ENCODE measurements at regions not wholly inside any gene's neighbourhood (a gene's known extent, or its start where the extent isn't known, plus 50 kb on each side); places are given as distances from the start of the nearest gene placed in this dataset.

GRCh38 chr2:224220586-224221255 is 181.2 kb downstream of the FAM124B start:
- intact Hi-C loops (cut with DNase I) = no loop called here

GRCh38 chr2:224219781-224220180 is 180.7 kb upstream of the SERPINE2 start:
- intact Hi-C loops (cut with DNase I) = no loop called here
- Histone ChIP-seq H3K27me3 (ENCODE audit: control insufficient read depth, insufficient read depth, low read length) (no peaks in the 10 kb centered on the region), H3K4me3 (ENCODE audit: low read length in 3 of 3) (no peak overlapping the region), H3K9me3 (ENCODE audit: control insufficient read depth in 2 of 3, insufficient read depth in 1 of 3, low read length in 3 of 3) (no peaks in the 10 kb centered on the region), H3K9ac (ENCODE audit: low read length in 3 of 3) (no peak overlapping the region), H3K4me1 (ENCODE audit: control insufficient read depth in 2 of 3, insufficient read depth in 2 of 3, low read depth in 1 of 3, low read length in 3 of 3) (peaks cover 3 to 10% (median 5%) of the 10 kb centered on the region in 3 donors), H3K36me3 (ENCODE audit: control insufficient read depth in 2 of 3, insufficient read depth in 3 of 3, low read length in 3 of 3) (no peaks in the 10 kb centered on the region), H3K27ac (ENCODE audit: low read depth in 2 of 2, low read length in 2 of 2) (no peak overlapping the region)
- no peak for TF ChIP-seq CTCF (IDR thresholded peaks at IDR 0.05; ENCODE audit: borderline replicate concordance, extremely low read depth, insufficient read depth)
- FAIRE-seq = no peak
- no peak for DNase-seq

More at GRCh38 chr2:224220586-224221255, 181.2 kb downstream of the FAM124B start:
- H3K27ac ChIP-seq (ENCODE audit: low read depth in 2 of 2, low read length in 2 of 2) = peak overlapping the region; percentile 18 to 65
- no peaks in the 10 kb centered on the region for H3K9me3 ChIP-seq (ENCODE audit: control insufficient read depth in 2 of 3, insufficient read depth in 1 of 3, low read length in 3 of 3)
- FAIRE-seq (no peak), DNase-seq (no peak)
- H3K4me3 ChIP-seq (ENCODE audit: low read length in 3 of 3) = no peak overlapping the region
- no peaks in the 10 kb centered on the region for H3K27me3 ChIP-seq (ENCODE audit: control insufficient read depth, insufficient read depth, low read length)
- H3K36me3 ChIP-seq (ENCODE audit: control insufficient read depth in 2 of 3, insufficient read depth in 3 of 3, low read length in 3 of 3) = no peaks in the 10 kb centered on the region
- H3K4me1 ChIP-seq (ENCODE audit: control insufficient read depth in 2 of 3, insufficient read depth in 2 of 3, low read depth in 1 of 3, low read length in 3 of 3) = peaks cover 3 to 10% (median 5%) of the 10 kb centered on the region in 3 donors
- no peak for TF ChIP-seq CTCF (IDR thresholded peaks at IDR 0.05; ENCODE audit: borderline replicate concordance, extremely low read depth, insufficient read depth)
- no peak overlapping the region for H3K9ac ChIP-seq (ENCODE audit: low read length in 3 of 3)

GRCh38 chr2:224217962-224218347 is 178.9 kb upstream of the SERPINE2 start:
- peaks cover 3 to 10% (median 5%) of the 10 kb centered on the region in 3 donors for H3K4me1 ChIP-seq (ENCODE audit: control insufficient read depth in 2 of 3, insufficient read depth in 2 of 3, low read depth in 1 of 3, low read length in 3 of 3)
- no peak overlapping the region for H3K27ac ChIP-seq (ENCODE audit: low read depth in 2 of 2, low read length in 2 of 2)
- TF ChIP-seq CTCF (IDR thresholded peaks at IDR 0.05; ENCODE audit: borderline replicate concordance, extremely low read depth, insufficient read depth) = no peak
- no peaks in the 10 kb centered on the region for H3K9me3 ChIP-seq (ENCODE audit: control insufficient read depth in 2 of 3, insufficient read depth in 1 of 3, low read length in 3 of 3)
- H3K27me3 ChIP-seq (ENCODE audit: control insufficient read depth, insufficient read depth, low read length) = no peaks in the 10 kb centered on the region
- DNase-seq = no peak
- FAIRE-seq = no peak
- H3K9ac ChIP-seq (ENCODE audit: low read length in 3 of 3) = no peak overlapping the region
- intact Hi-C loops (cut with DNase I) = no loop called here
- H3K4me3 ChIP-seq (ENCODE audit: low read length in 3 of 3) = no peak overlapping the region
- no peaks in the 10 kb centered on the region for H3K36me3 ChIP-seq (ENCODE audit: control insufficient read depth in 2 of 3, insufficient read depth in 3 of 3, low read length in 3 of 3)

All from kidney (tissue), 13 donors.